Parathyroid adenoma (tissue), 2 donors: ENCODE measurements at regions not wholly inside any gene's neighbourhood (a gene's known extent, or its start where the extent isn't known, plus 50 kb on each side); places are given as distances from the start of the nearest gene placed in this dataset.

ENCODE experiments used
- H2AFZ ChIP-seq: fragments of 300-600 bp; sonication (generic); one replicate; pipeline ENCODE4 v1.7.0; 2017; ENCODE audit warnings: antibody characterized with exemption, mild to moderate bottlenecking
- H3K27ac ChIP-seq: fragments of 300-600 bp; sonication (generic); one replicate; pipeline ENCODE4 v1.7.0; 2017
- H3K27me3 ChIP-seq: fragments of 300-600 bp; sonication (generic); one replicate; pipeline ENCODE4 v1.7.0; 2017; ENCODE audit warnings: low read length; ENCODE audit not compliant: control insufficient read depth, insufficient read depth
- H3K36me3 ChIP-seq: fragments of 300-600 bp; sonication (generic); one replicate; pipeline ENCODE4 v1.7.0; 2017; ENCODE audit warnings: low read length; ENCODE audit not compliant: control insufficient read depth, insufficient read depth
- H3K4me1 ChIP-seq: fragments of 300-600 bp; sonication (generic); one replicate; pipeline ENCODE4 v1.7.0; 2017; ENCODE audit warnings: control low read depth
- H3K4me2 ChIP-seq: fragments of 300-600 bp; sonication (generic); one replicate; pipeline ENCODE4 v1.7.0; 2017; ENCODE audit warnings: low read length
- H3K4me3 ChIP-seq: fragments of 300-600 bp; sonication (generic); one replicate; pipeline ENCODE4 v1.7.0; 2017; ENCODE audit warnings: low read depth, low read length
- H3K79me2 ChIP-seq: fragments of 300-600 bp; sonication (generic); one replicate; pipeline ENCODE4 v1.7.0; 2017; ENCODE audit warnings: control low read depth
- H3K9ac ChIP-seq: fragments of 300-600 bp; sonication (generic); one replicate; pipeline ENCODE4 v1.7.0; 2017; ENCODE audit warnings: mild to moderate bottlenecking
- H3K9me3 ChIP-seq: fragments of 300-600 bp; sonication (generic); one replicate; pipeline ENCODE4 v1.7.0; 2017; ENCODE audit warnings: low read length; ENCODE audit not compliant: control insufficient read depth
- TF ChIP-seq, protein P1 (sequence below): fragments of 300-600 bp; sonication (generic); IDR thresholded peaks from one replicate; pipeline ENCODE4 v1.7.0; 2017; ENCODE audit warnings: antibody characterized with exemption, mild to moderate bottlenecking
- donor health status: primary hyperparathyroidism.

- no peak overlapping the region for H3K4me3 ChIP-seq
- H3K9ac ChIP-seq, result no peak overlapping the region
- TF ChIP-seq, protein P1, sequence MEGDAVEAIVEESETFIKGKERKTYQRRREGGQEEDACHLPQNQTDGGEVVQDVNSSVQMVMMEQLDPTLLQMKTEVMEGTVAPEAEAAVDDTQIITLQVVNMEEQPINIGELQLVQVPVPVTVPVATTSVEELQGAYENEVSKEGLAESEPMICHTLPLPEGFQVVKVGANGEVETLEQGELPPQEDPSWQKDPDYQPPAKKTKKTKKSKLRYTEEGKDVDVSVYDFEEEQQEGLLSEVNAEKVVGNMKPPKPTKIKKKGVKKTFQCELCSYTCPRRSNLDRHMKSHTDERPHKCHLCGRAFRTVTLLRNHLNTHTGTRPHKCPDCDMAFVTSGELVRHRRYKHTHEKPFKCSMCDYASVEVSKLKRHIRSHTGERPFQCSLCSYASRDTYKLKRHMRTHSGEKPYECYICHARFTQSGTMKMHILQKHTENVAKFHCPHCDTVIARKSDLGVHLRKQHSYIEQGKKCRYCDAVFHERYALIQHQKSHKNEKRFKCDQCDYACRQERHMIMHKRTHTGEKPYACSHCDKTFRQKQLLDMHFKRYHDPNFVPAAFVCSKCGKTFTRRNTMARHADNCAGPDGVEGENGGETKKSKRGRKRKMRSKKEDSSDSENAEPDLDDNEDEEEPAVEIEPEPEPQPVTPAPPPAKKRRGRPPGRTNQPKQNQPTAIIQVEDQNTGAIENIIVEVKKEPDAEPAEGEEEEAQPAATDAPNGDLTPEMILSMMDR, result no peak
Measured at GRCh38 chr6:9398767-9399373, 963.5 kb upstream of the SLC35B3 start.

GRCh38 chr6:9398071-9398766 is 962.9 kb upstream of the SLC35B3 start:
- Histone ChIP-seq H3K27ac (no peak overlapping the region), H3K9me3 (no peaks in the 10 kb centered on the region), H3K4me1 (no peaks in the 10 kb centered on the region), H3K27me3 (no peaks in the 10 kb centered on the region), H3K9ac (no peak overlapping the region), H3K4me2 (no peak overlapping the region), H3K36me3 (no peaks in the 10 kb centered on the region), H2AFZ (no peak overlapping the region), H3K79me2 (no peaks in the 10 kb centered on the region), H3K4me3 (no peak overlapping the region)
- TF ChIP-seq, protein P1, result no peak

More at GRCh38 chr6:9398767-9399373, 963.5 kb upstream of the SLC35B3 start:
- H3K36me3 ChIP-seq, result no peaks in the 10 kb centered on the region
- no peak overlapping the region for H2AFZ ChIP-seq
- H3K27me3 ChIP-seq, result no peaks in the 10 kb centered on the region
- no peaks in the 10 kb centered on the region for H3K79me2 ChIP-seq
- H3K27ac ChIP-seq, result no peak overlapping the region
- no peaks in the 10 kb centered on the region for H3K9me3 ChIP-seq
- H3K4me2 ChIP-seq, result no peak overlapping the region
- H3K4me1 ChIP-seq, result no peaks in the 10 kb centered on the region

DNA sequence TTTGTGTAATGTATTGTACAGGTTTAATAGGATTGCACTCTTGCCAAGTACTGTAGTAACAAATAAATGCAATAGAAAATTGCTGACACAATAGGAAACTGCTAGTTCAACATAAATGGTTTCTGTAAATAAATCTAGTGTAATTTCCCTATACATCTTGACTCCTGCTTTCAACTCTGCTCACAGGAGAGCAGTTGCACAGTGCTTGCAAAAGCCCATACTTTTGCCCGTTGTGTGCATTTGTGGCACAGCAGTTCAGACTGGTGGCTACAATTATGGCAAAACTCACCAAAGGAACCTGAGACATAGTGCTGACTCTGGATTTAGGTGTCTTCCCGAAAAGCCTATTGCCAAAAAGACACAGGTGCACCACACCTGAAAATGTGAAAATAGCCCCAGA is 953.3 kb upstream of the SLC35B3 start:
- H3K9ac ChIP-seq, result no peak overlapping the region
- H3K79me2 ChIP-seq, result no peaks in the 10 kb centered on the region
- TF ChIP-seq, protein P1, result no peak
- H3K27ac ChIP-seq, result no peak overlapping the region
- no peaks in the 10 kb centered on the region for H3K4me1 ChIP-seq
- H3K4me2 ChIP-seq, result no peak overlapping the region
- no peaks in the 10 kb centered on the region for H3K9me3 ChIP-seq
- H3K36me3 ChIP-seq, result no peaks in the 10 kb centered on the region
- no peak overlapping the region for H3K4me3 ChIP-seq
- no peak overlapping the region for H2AFZ ChIP-seq
- H3K27me3 ChIP-seq, result no peaks in the 10 kb centered on the region

DNA sequence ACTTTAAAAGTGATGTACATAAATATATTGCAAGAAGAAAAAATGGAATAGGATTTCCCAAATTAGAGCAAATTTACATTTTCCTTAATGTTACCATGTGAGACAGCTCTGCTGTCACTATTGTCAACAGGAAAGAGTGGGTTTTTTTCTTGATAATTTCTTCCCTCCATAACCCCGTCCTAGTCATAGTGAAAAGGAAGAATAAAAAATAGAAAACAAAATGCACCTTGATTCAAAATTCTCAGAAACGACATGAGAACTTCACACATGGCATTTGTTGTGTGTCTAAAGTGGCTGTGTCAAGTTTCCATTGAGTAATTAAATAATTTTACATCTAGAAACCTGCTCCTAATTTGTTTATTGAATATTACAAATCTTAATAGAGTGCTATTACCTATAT is 945.2 kb upstream of the SLC35B3 start:
- Histone ChIP-seq H3K27me3 (no peaks in the 10 kb centered on the region), H3K4me2 (no peak overlapping the region), H3K79me2 (no peaks in the 10 kb centered on the region), H3K4me1 (no peaks in the 10 kb centered on the region), H3K9ac (no peak overlapping the region), H3K27ac (no peak overlapping the region), H2AFZ (no peak overlapping the region), H3K36me3 (no peaks in the 10 kb centered on the region), H3K4me3 (no peak overlapping the region), H3K9me3 (no peaks in the 10 kb centered on the region)
- TF ChIP-seq, protein P1, result no peak

GRCh38 chr6:9373308-9373707 is 938.0 kb upstream of the SLC35B3 start:
- Histone ChIP-seq H3K4me1 (no peaks in the 10 kb centered on the region), H3K36me3 (no peaks in the 10 kb centered on the region), H3K27ac (no peak overlapping the region), H3K27me3 (no peaks in the 10 kb centered on the region), H2AFZ (no peak overlapping the region), H3K9ac (no peak overlapping the region), H3K9me3 (no peaks in the 10 kb centered on the region), H3K4me3 (no peak overlapping the region), H3K4me2 (no peak overlapping the region), H3K79me2 (no peaks in the 10 kb centered on the region)
- TF ChIP-seq, protein P1, result no peak
